ENCODE measurements at regions not wholly inside any gene's neighbourhood (a gene's known extent, or its start where the extent isn't known, plus 50 kb on each side); places are given as distances from the start of the nearest gene placed in this dataset.

GRCh38 chr11:98307827-98308491, 712.8 kb upstream of the CNTN5 start:
- TF ChIP-seq, protein P1, sequence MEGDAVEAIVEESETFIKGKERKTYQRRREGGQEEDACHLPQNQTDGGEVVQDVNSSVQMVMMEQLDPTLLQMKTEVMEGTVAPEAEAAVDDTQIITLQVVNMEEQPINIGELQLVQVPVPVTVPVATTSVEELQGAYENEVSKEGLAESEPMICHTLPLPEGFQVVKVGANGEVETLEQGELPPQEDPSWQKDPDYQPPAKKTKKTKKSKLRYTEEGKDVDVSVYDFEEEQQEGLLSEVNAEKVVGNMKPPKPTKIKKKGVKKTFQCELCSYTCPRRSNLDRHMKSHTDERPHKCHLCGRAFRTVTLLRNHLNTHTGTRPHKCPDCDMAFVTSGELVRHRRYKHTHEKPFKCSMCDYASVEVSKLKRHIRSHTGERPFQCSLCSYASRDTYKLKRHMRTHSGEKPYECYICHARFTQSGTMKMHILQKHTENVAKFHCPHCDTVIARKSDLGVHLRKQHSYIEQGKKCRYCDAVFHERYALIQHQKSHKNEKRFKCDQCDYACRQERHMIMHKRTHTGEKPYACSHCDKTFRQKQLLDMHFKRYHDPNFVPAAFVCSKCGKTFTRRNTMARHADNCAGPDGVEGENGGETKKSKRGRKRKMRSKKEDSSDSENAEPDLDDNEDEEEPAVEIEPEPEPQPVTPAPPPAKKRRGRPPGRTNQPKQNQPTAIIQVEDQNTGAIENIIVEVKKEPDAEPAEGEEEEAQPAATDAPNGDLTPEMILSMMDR (IDR thresholded peaks at IDR 0.05) = no peak
- TF ChIP-seq EZH2 (IDR thresholded peaks at IDR 0.05) = no peak
- TF ChIP-seq EZH2phosphoT487 (IDR thresholded peaks at IDR 0.05) = no peak
